ENCODE measurements at regions not wholly inside any gene's neighbourhood (a gene's known extent, or its start where the extent isn't known, plus 50 kb on each side); places are given as distances from the start of the nearest gene placed in this dataset.

DNA sequence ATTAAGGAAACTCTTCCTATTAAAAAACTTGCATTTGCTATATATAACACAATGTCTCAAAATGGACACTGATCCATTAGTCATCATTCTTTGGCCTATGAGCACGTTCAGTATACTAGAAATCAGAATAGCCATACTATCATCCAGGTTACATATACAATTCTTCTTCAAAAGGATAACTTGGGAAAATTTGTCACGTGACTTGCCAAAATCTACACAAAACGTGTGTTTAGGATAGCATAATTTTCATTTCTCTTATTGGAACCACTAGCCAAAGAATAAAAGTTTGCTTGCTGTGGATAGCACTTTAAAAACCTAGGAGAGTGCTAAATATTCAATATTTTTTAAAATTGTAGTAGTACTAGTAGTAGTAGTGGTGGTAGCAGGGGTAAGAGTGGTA is 714.3 kb upstream of the FOXG1 start:
- no peak for TF ChIP-seq EZH2phosphoT487 (IDR thresholded peaks at IDR 0.05; ENCODE audit: borderline replicate concordance, low read length)
- TF ChIP-seq, protein P1, sequence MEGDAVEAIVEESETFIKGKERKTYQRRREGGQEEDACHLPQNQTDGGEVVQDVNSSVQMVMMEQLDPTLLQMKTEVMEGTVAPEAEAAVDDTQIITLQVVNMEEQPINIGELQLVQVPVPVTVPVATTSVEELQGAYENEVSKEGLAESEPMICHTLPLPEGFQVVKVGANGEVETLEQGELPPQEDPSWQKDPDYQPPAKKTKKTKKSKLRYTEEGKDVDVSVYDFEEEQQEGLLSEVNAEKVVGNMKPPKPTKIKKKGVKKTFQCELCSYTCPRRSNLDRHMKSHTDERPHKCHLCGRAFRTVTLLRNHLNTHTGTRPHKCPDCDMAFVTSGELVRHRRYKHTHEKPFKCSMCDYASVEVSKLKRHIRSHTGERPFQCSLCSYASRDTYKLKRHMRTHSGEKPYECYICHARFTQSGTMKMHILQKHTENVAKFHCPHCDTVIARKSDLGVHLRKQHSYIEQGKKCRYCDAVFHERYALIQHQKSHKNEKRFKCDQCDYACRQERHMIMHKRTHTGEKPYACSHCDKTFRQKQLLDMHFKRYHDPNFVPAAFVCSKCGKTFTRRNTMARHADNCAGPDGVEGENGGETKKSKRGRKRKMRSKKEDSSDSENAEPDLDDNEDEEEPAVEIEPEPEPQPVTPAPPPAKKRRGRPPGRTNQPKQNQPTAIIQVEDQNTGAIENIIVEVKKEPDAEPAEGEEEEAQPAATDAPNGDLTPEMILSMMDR (IDR thresholded peaks at IDR 0.05; ENCODE audit: low read depth, low read length, poor library complexity, severe bottlenecking), result no peak

Measured in DOHH2 (cell line).